GM12873 (cell line): ENCODE measurements at regions not wholly inside any gene's neighbourhood (a gene's known extent, or its start where the extent isn't known, plus 50 kb on each side); places are given as distances from the start of the nearest gene placed in this dataset.

Experiments used
- CTCF ChIP-seq: IDR thresholded peaks from 2 replicates; pipeline ENCODE4 v1.5.1; 2012; ENCODE audit warnings: low read depth, mild to moderate bottlenecking, moderate library complexity, low read length, control low read depth; ENCODE audit not compliant: insufficient read depth; ENCODE audit errors: missing control alignments

- TF ChIP-seq CTCF, result no peak
Measured at GRCh38 chr15:80342148-80342547, 62.0 kb upstream of the ARNT2 start.

GRCh38 chr15:80343554-80343992, 60.6 kb upstream of the ARNT2 start:
- no peak for TF ChIP-seq CTCF

- no peak for TF ChIP-seq CTCF
Measured at GRCh38 chr15:80350941-80351610, 53.1 kb upstream of the ARNT2 start.
